A549 (cell line): ENCODE measurements at regions not wholly inside any gene's neighbourhood (a gene's known extent, or its start where the extent isn't known, plus 50 kb on each side); places are given as distances from the start of the nearest gene placed in this dataset.

Source experiments
- MYC ChIP-seq: IDR thresholded peaks from 2 replicates; pipeline ENCODE4 v1.6.1; 2012; ENCODE audit warnings: mild to moderate bottlenecking, inconsistent platforms, low read length, improper control_type of control experiment, borderline replicate concordance
- TF ChIP-seq, protein P1 (sequence below): fragments of >200 bp; sonication (Bioruptor Twin); formaldehyde crosslinking; IDR thresholded peaks from 3 replicates; pipeline ENCODE4 v1.5.1; 2016
- TF ChIP-seq, protein P2 (sequence below): fragments of 450-650 bp; IDR thresholded peaks from 2 replicates; pipeline ENCODE4 v1.6.1; 2014; ENCODE audit warnings: antibody characterized with exemption
- TF ChIP-seq, protein P3 (sequence below): fragments of 250-450 bp; sonication (Bioruptor Pico); IDR thresholded peaks from 2 replicates; pipeline ENCODE4 v1.5.0; 2021; ENCODE audit warnings: mild to moderate bottlenecking, moderate library complexity, borderline replicate concordance

DNA sequence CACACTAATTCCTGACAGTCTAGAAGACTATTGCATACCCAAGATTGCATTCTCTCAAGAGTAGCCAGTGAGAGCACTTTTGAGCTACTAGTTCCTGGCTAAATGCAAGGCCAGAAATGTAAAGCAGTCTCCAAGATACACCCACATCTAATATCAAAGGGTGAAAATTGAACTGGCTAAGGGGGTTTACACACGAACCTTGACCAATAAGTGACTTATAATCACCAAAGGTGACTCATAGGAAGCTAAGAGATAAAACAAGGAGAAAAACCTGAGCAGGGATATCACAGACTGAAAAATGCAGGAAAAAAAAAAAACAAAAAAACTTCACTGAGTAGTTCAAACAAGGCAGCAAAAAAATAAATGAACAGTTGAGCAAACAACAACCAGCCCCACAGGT lies 172.2 kb upstream of the RRP15 start:
- TF ChIP-seq, protein P1, sequence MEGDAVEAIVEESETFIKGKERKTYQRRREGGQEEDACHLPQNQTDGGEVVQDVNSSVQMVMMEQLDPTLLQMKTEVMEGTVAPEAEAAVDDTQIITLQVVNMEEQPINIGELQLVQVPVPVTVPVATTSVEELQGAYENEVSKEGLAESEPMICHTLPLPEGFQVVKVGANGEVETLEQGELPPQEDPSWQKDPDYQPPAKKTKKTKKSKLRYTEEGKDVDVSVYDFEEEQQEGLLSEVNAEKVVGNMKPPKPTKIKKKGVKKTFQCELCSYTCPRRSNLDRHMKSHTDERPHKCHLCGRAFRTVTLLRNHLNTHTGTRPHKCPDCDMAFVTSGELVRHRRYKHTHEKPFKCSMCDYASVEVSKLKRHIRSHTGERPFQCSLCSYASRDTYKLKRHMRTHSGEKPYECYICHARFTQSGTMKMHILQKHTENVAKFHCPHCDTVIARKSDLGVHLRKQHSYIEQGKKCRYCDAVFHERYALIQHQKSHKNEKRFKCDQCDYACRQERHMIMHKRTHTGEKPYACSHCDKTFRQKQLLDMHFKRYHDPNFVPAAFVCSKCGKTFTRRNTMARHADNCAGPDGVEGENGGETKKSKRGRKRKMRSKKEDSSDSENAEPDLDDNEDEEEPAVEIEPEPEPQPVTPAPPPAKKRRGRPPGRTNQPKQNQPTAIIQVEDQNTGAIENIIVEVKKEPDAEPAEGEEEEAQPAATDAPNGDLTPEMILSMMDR, result no peak
- no peak for TF ChIP-seq MYC
- TF ChIP-seq, protein P2, sequence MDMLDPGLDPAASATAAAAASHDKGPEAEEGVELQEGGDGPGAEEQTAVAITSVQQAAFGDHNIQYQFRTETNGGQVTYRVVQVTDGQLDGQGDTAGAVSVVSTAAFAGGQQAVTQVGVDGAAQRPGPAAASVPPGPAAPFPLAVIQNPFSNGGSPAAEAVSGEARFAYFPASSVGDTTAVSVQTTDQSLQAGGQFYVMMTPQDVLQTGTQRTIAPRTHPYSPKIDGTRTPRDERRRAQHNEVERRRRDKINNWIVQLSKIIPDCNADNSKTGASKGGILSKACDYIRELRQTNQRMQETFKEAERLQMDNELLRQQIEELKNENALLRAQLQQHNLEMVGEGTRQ, result no peak
- TF ChIP-seq, protein P3, sequence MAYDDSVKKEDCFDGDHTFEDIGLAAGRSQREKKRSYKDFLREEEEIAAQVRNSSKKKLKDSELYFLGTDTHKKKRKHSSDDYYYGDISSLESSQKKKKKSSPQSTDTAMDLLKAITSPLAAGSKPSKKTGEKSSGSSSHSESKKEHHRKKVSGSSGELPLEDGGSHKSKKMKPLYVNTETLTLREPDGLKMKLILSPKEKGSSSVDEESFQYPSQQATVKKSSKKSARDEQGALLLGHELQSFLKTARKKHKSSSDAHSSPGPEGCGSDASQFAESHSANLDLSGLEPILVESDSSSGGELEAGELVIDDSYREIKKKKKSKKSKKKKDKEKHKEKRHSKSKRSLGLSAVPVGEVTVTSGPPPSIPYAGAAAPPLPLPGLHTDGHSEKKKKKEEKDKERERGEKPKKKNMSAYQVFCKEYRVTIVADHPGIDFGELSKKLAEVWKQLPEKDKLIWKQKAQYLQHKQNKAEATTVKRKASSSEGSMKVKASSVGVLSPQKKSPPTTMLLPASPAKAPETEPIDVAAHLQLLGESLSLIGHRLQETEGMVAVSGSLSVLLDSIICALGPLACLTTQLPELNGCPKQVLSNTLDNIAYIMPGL (CRISPR knock-in tag), result no peak
